Endothelial cell of umbilical vein (primary cell): ENCODE measurements at regions not wholly inside any gene's neighbourhood (a gene's known extent, or its start where the extent isn't known, plus 50 kb on each side); places are given as distances from the start of the nearest gene placed in this dataset.

ENCODE experiments used
- BruUV-seq: library from RNA; stranded (reverse); fragments of 400-500 nt; replicated peaks from 2 replicates; lab custom pipeline; 2021; lab: Mats Ljungman, UMichigan
- CTCF ChIA-PET: fragments of 300-600, 350-600 bp; sonication (Branson Sonifier 250); formaldehyde crosslinking; loops from one replicate; lab custom pipeline; 2021; ENCODE audit warnings: antibody characterized with exemption, inconsistent platforms; lab: Charles Lee
- POLR2A ChIA-PET: fragments of 300-600, 350-600 bp; sonication (Branson Sonifier 250); formaldehyde crosslinking; loops from one replicate; lab custom pipeline; 2021; ENCODE audit warnings: antibody characterized with exemption, inconsistent platforms; lab: Charles Lee
- DNase-seq: peaks from one replicate; pipeline ENCODE4 v3.0.0-alpha.2; 2011; ENCODE audit warnings: low read depth, low spot score
- FAIRE-seq: peaks from 2 replicates; lab custom pipeline; 2011; peaks lifted over from hg19 to GRCh38; lab: Jason Lieb, UNC
- H2AFZ ChIP-seq: 2 replicates; pipeline ENCODE4 v1.6.0; 2012; ENCODE audit warnings: low read depth, low read length, control low read depth, inconsistent platforms
- H3K27ac ChIP-seq: 2 replicates; pipeline ENCODE4 v1.5.1; 2011; ENCODE audit warnings: low read depth, mild to moderate bottlenecking, control low read depth, low read length, moderate library complexity; ENCODE audit not compliant: insufficient read depth
- H3K27me3 ChIP-seq, 2 experiments: 2 replicates each; pipeline versions ENCODE4 v1.6.0 to v1.6.1; 2011; ENCODE audit warnings: low read length in 2 of 2, mixed read lengths in 1 of 2; ENCODE audit not compliant: control insufficient read depth in 2 of 2, insufficient read depth in 2 of 2
- H3K36me3 ChIP-seq, 2 experiments: 2 replicates in 1 of 2; 3 replicates in 1 of 2; pipeline ENCODE4 v1.5.1; 2011; ENCODE audit warnings: low read length in 2 of 2, mild to moderate bottlenecking in 1 of 2, moderate library complexity in 1 of 2; ENCODE audit not compliant: control insufficient read depth in 2 of 2, insufficient read depth in 2 of 2; ENCODE audit errors: extremely low read depth in 1 of 2
- H3K4me1 ChIP-seq: 3 replicates; pipeline ENCODE4 v1.5.1; 2011; ENCODE audit warnings: mild to moderate bottlenecking, low read length; ENCODE audit not compliant: control insufficient read depth, insufficient read depth; ENCODE audit errors: extremely low read depth
- H3K4me2 ChIP-seq: 2 replicates; pipeline ENCODE4 v1.6.1; 2011; ENCODE audit warnings: low read length, control low read depth, mixed read lengths; ENCODE audit not compliant: insufficient read depth
- H3K4me3 ChIP-seq, 3 experiments: fragments of 200-600 bp in 1 of 3; sonication (generic), shearing (Covaris generic) in 1 of 3; replicated peaks in 1 of 3; 2 replicates each; pipeline ENCODE4 v1.5.1; 2011 to 2016; ENCODE audit warnings: control low read depth in 3 of 3, low read length in 3 of 3, mild to moderate bottlenecking in 2 of 3, inconsistent platforms in 1 of 3, low read depth in 1 of 3, moderate library complexity in 1 of 3; ENCODE audit not compliant: insufficient read depth in 1 of 3
- H3K79me2 ChIP-seq: 2 replicates; pipeline ENCODE4 v1.6.0; 2012; ENCODE audit warnings: low read length, inconsistent platforms; ENCODE audit not compliant: control insufficient read depth, insufficient read depth
- H3K9ac ChIP-seq: replicated peaks from 2 replicates; pipeline ENCODE3; 2011; ENCODE audit warnings: low read length, control low read depth; ENCODE audit not compliant: insufficient read depth; ENCODE audit errors: extremely low read depth
- H3K9me1 ChIP-seq: replicated peaks from 3 replicates; pipeline ENCODE4 v1.6.0; 2011; ENCODE audit warnings: mild to moderate bottlenecking, low read length; ENCODE audit not compliant: control insufficient read depth, insufficient read depth; ENCODE audit errors: extremely low read depth
- H3K9me3 ChIP-seq: replicated peaks from 2 replicates; pipeline ENCODE4 v1.5.1; 2012; ENCODE audit warnings: low read length, inconsistent platforms; ENCODE audit not compliant: control insufficient read depth, insufficient read depth
- H4K20me1 ChIP-seq: replicated peaks from 2 replicates; pipeline ENCODE3; 2011; ENCODE audit warnings: mild to moderate bottlenecking, low read length; ENCODE audit not compliant: control insufficient read depth, insufficient read depth; ENCODE audit errors: extremely low read depth
- CTCF ChIP-seq, 2 donors: IDR thresholded peaks; 1 replicate in 1 of 2; 2 replicates in 1 of 2; pipeline ENCODE4 v1.5.1; 2011; ENCODE audit warnings: low read length in 2 of 2, mild to moderate bottlenecking in 2 of 2, moderate library complexity in 2 of 2, control low read depth in 1 of 2, inconsistent platforms in 1 of 2, low read depth in 1 of 2; ENCODE audit not compliant: insufficient read depth in 1 of 2; ENCODE audit errors: extremely low read depth in 1 of 2
- EZH2 ChIP-seq: IDR thresholded peaks from 2 replicates; pipeline ENCODE4 v1.6.1; 2012; ENCODE audit warnings: borderline replicate concordance, low read depth, mild to moderate bottlenecking, moderate library complexity, low read length, inconsistent platforms; ENCODE audit not compliant: severe bottlenecking
- FOS ChIP-seq: IDR thresholded peaks from 2 replicates; pipeline ENCODE4 v1.6.1; 2011; ENCODE audit warnings: mild to moderate bottlenecking, low read length, moderate library complexity, borderline replicate concordance; ENCODE audit not compliant: insufficient read depth
- GATA2 ChIP-seq: IDR thresholded peaks from 2 replicates; pipeline ENCODE4 v1.7.0; 2011; ENCODE audit warnings: low read depth, mild to moderate bottlenecking, moderate library complexity, mixed read lengths, low read length; ENCODE audit not compliant: insufficient read length, insufficient read depth
- JUN ChIP-seq: IDR thresholded peaks from 2 replicates; pipeline ENCODE4 v1.6.1; 2011; ENCODE audit warnings: borderline replicate concordance, low read depth; ENCODE audit not compliant: insufficient read length, insufficient read depth
- MAX ChIP-seq: IDR thresholded peaks from 2 replicates; pipeline ENCODE4 v1.6.1; 2011; ENCODE audit not compliant: insufficient read depth, insufficient read length
- MYC ChIP-seq: IDR thresholded peaks from one replicate; pipeline ENCODE4 v1.6.1; 2011; ENCODE audit warnings: mild to moderate bottlenecking, low read depth, low read length
- POLR2A ChIP-seq: IDR thresholded peaks from 2 replicates; pipeline ENCODE4 v1.6.1; 2012; ENCODE audit warnings: low read depth, mild to moderate bottlenecking, control low read depth, low read length
- POLR2AphosphoS5 ChIP-seq: IDR thresholded peaks from 2 replicates; pipeline ENCODE4 v1.6.1; 2012; ENCODE audit warnings: low read depth, mild to moderate bottlenecking, control low read depth, low read length, moderate library complexity; ENCODE audit not compliant: insufficient read depth
- dilution Hi-C: fragments of 300-500 bp; cut with MboI; formaldehyde crosslinking; loops from one replicate; pipeline ENCODE4 v1.15.0; 2019; ENCODE audit warnings: low sequenced_read_pairs; ENCODE audit not compliant: extremely low pct_ligation_motif_present
- intact Hi-C: fragments of 100-400 bp; cut with micrococcal nuclease; formaldehyde crosslinking; loops from one replicate; pipeline ENCODE4 v1.10.0; 2022

GRCh38 chr13:111521030-111521429, 200.6 kb downstream of the TEX29 start:
- dilution Hi-C loops (no loop called here), intact Hi-C loops (no loop called here)
- no peak for TF ChIP-seq GATA2
- no peak for TF ChIP-seq CTCF (IDR thresholded peaks at IDR 0.05; ENCODE audit: extremely low read depth in 1 of 2, insufficient read depth in 1 of 2, low read depth in 1 of 2, low read length in 2 of 2)
- no peak for TF ChIP-seq MAX
- no peak for TF ChIP-seq JUN
- no peak for TF ChIP-seq POLR2AphosphoS5
- TF ChIP-seq FOS = no peak
- no peak for TF ChIP-seq MYC
- no peak for TF ChIP-seq POLR2A
- TF ChIP-seq EZH2 = no peak
- no peaks in the 10 kb centered on the region for H3K9me3 ChIP-seq
- H4K20me1 ChIP-seq = no peaks in the 10 kb centered on the region
- H3K27ac ChIP-seq = no peak overlapping the region
- H2AFZ ChIP-seq = no peak overlapping the region
- H3K4me3 ChIP-seq = no peak overlapping the region
- no peaks in the 10 kb centered on the region for H3K4me1 ChIP-seq
- DNase-seq (no peak), FAIRE-seq (no peak)
- no peak overlapping the region for H3K9ac ChIP-seq
- no peak overlapping the region for H3K4me2 ChIP-seq
- H3K9me1 ChIP-seq = no peaks in the 10 kb centered on the region
- H3K27me3 ChIP-seq = no peaks in the 10 kb centered on the region
- no TSS peak for BruUV-seq
- ChIA-PET POLR2A (no interaction called here), CTCF (no interaction called here)
- H3K36me3 ChIP-seq = no peaks in the 10 kb centered on the region
- no peaks in the 10 kb centered on the region for H3K79me2 ChIP-seq
